ENCODE measurements at regions not wholly inside any gene's neighbourhood (a gene's known extent, or its start where the extent isn't known, plus 50 kb on each side); places are given as distances from the start of the nearest gene placed in this dataset.

DNA sequence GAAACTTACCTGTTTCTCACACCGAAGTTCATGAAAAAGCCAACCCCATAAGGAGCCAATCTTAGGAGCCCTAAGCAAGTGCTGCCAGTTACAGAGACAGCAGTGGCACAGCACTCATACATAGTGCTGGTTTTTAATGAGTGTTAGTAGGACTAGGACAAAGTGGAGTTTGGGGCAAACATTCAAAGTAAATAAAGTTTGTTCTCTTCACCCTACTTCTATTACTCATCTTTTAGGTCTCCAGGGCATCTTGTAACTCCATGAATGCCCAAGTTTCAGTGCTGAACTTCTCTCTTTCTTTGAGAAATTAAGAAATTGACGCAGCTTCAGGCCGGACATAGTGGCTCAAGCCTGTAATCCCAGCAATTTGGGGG is 584.7 kb downstream of the EBF1 start:
- Histone ChIP-seq H3K27ac (ENCODE audit: low read length) (no peak overlapping the region), H2AFZ (ENCODE audit: low read length) (no peak overlapping the region), H3K4me2 (ENCODE audit: low read depth, low read length) (no peak overlapping the region), H3K27me3 (replicated peaks; ENCODE audit: insufficient read depth, low read length) (no peaks in the 10 kb centered on the region), H3K4me1 (ENCODE audit: low read length) (no peaks in the 10 kb centered on the region; the same call in 1 of the 2 replicates), H3K9me3 (replicated peaks; ENCODE audit: insufficient read depth, low read length) (no peaks in the 10 kb centered on the region), H3F3A (ENCODE audit: insufficient read depth, low read length) (no peaks in the 10 kb centered on the region), H3K79me2 (ENCODE audit: low read length) (no peaks in the 10 kb centered on the region), H3K9me2 (replicated peaks; ENCODE audit: insufficient read depth, low read length) (no peaks in the 10 kb centered on the region), H3K9ac (ENCODE audit: low read length) (no peak overlapping the region), H3K4me3 (ENCODE audit: low read length) (no peak overlapping the region), H4K20me1 (ENCODE audit: insufficient read depth, low read length) (no peaks in the 10 kb centered on the region), H3K36me3 (replicated peaks; ENCODE audit: insufficient read depth, low read length) (no peaks in the 10 kb centered on the region)
- TF ChIP-seq EZH2phosphoT487 (IDR thresholded peaks at IDR 0.05; ENCODE audit: low read length) = no peak
- TF ChIP-seq, protein P1, sequence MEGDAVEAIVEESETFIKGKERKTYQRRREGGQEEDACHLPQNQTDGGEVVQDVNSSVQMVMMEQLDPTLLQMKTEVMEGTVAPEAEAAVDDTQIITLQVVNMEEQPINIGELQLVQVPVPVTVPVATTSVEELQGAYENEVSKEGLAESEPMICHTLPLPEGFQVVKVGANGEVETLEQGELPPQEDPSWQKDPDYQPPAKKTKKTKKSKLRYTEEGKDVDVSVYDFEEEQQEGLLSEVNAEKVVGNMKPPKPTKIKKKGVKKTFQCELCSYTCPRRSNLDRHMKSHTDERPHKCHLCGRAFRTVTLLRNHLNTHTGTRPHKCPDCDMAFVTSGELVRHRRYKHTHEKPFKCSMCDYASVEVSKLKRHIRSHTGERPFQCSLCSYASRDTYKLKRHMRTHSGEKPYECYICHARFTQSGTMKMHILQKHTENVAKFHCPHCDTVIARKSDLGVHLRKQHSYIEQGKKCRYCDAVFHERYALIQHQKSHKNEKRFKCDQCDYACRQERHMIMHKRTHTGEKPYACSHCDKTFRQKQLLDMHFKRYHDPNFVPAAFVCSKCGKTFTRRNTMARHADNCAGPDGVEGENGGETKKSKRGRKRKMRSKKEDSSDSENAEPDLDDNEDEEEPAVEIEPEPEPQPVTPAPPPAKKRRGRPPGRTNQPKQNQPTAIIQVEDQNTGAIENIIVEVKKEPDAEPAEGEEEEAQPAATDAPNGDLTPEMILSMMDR (IDR thresholded peaks at IDR 0.05; ENCODE audit: low read length) = no peak
- DNase-seq = no peak

DNA sequence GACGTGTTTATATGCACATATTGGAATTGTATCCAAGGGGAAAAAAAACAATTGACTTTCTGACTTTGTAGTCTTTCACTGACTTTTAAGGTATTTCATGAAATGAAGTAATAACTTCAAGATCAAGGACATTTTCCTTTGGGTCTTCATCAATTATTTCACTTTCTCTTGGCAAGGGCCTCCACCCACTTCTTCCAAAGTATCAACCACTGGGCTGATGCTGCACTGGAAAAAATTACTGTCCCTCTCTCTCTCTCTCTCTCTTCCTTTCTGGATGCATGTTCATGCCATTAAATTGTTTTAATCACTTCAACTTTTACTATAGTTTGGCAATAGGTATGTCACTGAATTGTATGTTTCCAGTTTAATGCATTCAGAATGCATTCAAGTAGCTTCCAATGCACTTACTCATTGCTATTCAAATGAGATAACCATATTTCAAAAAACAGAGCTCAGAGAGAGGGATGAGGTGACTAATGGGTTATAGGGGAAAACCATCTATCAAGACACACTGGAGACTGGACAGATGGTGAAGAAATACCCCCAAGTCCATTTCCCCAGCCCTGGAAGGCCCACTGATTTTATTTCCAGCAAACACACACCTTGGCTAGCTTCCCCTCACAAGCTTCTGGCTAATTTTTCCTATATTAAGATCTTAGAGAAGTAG is 585.3 kb downstream of the EBF1 start:
- Histone ChIP-seq H2AFZ (ENCODE audit: low read length) (no peak overlapping the region), H3K9me2 (replicated peaks; ENCODE audit: insufficient read depth, low read length) (no peaks in the 10 kb centered on the region), H4K20me1 (ENCODE audit: insufficient read depth, low read length) (no peaks in the 10 kb centered on the region), H3K9me3 (replicated peaks; ENCODE audit: insufficient read depth, low read length) (no peaks in the 10 kb centered on the region), H3K9ac (ENCODE audit: low read length) (no peak overlapping the region), H3K79me2 (ENCODE audit: low read length) (no peaks in the 10 kb centered on the region), H3F3A (ENCODE audit: insufficient read depth, low read length) (no peaks in the 10 kb centered on the region), H3K4me1 (ENCODE audit: low read length) (no peaks in the 10 kb centered on the region; the same call in 1 of the 2 replicates), H3K27ac (ENCODE audit: low read length) (no peak overlapping the region), H3K4me3 (ENCODE audit: low read length) (no peak overlapping the region), H3K27me3 (replicated peaks; ENCODE audit: insufficient read depth, low read length) (no peaks in the 10 kb centered on the region), H3K4me2 (ENCODE audit: low read depth, low read length) (no peak overlapping the region), H3K36me3 (replicated peaks; ENCODE audit: insufficient read depth, low read length) (no peaks in the 10 kb centered on the region)
- no peak for DNase-seq
- no peak for TF ChIP-seq EZH2 (optimal IDR thresholded peaks at IDR 0.05; ENCODE audit: low read depth, low read length)
- TF ChIP-seq, protein P1 (IDR thresholded peaks at IDR 0.05; ENCODE audit: low read length) = no peak

DNA sequence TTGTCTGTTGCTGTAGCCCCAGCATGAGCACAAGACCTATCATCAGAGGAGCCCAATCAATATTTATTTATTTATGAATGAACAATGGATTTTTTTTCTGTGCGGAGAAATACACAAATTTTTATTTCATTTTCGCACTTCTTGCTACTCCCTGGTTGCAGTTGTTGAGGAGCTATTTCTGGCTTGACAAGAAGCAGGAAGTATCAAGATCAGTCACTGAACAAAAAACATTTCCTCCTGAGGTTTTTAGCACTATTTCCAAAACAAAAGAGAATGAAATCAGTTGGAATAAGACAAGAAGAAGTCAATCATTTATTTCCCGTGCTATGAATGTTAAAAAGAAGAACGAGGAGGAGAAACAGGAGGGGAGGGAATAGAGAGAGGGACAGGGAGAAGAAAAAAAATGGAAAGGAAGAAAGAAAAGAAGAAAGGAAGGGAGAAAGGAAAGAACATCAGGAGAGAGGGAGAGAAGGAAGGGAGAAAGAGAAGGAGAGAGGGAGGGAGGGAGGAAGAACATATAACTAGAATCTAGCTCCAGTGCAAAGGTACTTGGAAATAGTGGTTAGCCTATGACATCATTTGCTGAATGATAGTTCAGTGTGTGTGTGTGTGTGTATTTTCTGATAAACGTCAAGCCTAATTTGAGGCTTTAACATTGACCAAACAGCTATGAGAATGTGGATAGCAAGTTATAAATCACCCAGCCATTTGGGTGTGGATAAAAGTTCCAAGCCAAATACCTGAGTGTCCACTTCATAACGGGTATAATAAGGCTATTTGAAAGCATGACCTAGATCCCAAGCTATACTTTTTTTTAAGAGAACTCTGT is 586.0 kb downstream of the EBF1 start:
- no peak overlapping the region for H3K9ac ChIP-seq (ENCODE audit: low read length)
- no peaks in the 10 kb centered on the region for H3K36me3 ChIP-seq (replicated peaks; ENCODE audit: insufficient read depth, low read length)

More for the DNA sequence above, 586.0 kb downstream of the EBF1 start:
- no peak for TF ChIP-seq EZH2phosphoT487 (IDR thresholded peaks at IDR 0.05; ENCODE audit: low read length)
- TF ChIP-seq EZH2 (optimal IDR thresholded peaks at IDR 0.05; ENCODE audit: low read depth, low read length) = no peak
- TF ChIP-seq, protein P1 (IDR thresholded peaks at IDR 0.05; ENCODE audit: low read length) = no peak
- Histone ChIP-seq H3F3A (ENCODE audit: insufficient read depth, low read length) (no peaks in the 10 kb centered on the region), H3K27me3 (replicated peaks; ENCODE audit: insufficient read depth, low read length) (no peaks in the 10 kb centered on the region), H4K20me1 (ENCODE audit: insufficient read depth, low read length) (no peaks in the 10 kb centered on the region), H3K4me2 (ENCODE audit: low read depth, low read length) (0 out of 2 replicates have a peak overlapping the region, but pooled peaks have one; percentile 4), H3K27ac (ENCODE audit: low read length) (no peak overlapping the region), H3K4me1 (ENCODE audit: low read length) (no peaks in the 10 kb centered on the region; the same call in 1 of the 2 replicates), H3K9me3 (replicated peaks; ENCODE audit: insufficient read depth, low read length) (no peaks in the 10 kb centered on the region), H3K4me3 (ENCODE audit: low read length) (no peak overlapping the region), H2AFZ (ENCODE audit: low read length) (peak overlapping the region; percentile 15; the same call in 1 of the 2 replicates), H3K9me2 (replicated peaks; ENCODE audit: insufficient read depth, low read length) (no peaks in the 10 kb centered on the region), H3K79me2 (ENCODE audit: low read length) (no peaks in the 10 kb centered on the region)
- no peak for DNase-seq

Measured in MM.1S (cell line).